ENCODE measurements at regions not wholly inside any gene's neighbourhood (a gene's known extent, or its start where the extent isn't known, plus 50 kb on each side); places are given as distances from the start of the nearest gene placed in this dataset.

- ChIA-PET CTCF (no interaction called here), POLR2A (no interaction called here)
- intact Hi-C loops (cut with micrococcal nuclease) = no loop called here
- DNase-seq (no peak), ATAC-seq (no peak)
- H3K4me1 Mint-ChIP-seq (ENCODE audit: low read depth) = no peaks in the 10 kb centered on the region
- peaks cover 2% of the 10 kb centered on the region for H3K27me3 Mint-ChIP-seq
- H3K9me3 Mint-ChIP-seq = no peaks in the 10 kb centered on the region
- TF ChIP-seq CTCF (IDR thresholded peaks at IDR 0.05) = no peak
- no peak overlapping the region for H3K4me3 Mint-ChIP-seq
- no peak overlapping the region for H3K27ac Mint-ChIP-seq
- H3K36me3 Mint-ChIP-seq (ENCODE audit: low read depth) = no peaks in the 10 kb centered on the region
Observed at GRCh38 chr18:67574749-67575148, 58.2 kb upstream of the DSEL start.

GRCh38 chr18:67568166-67568565, 51.6 kb upstream of the DSEL start:
- no peaks in the 10 kb centered on the region for H3K9me3 Mint-ChIP-seq
- ChIA-PET CTCF (no interaction called here), POLR2A (no interaction called here)
- DNase-seq (no peak), ATAC-seq (no peak)
- H3K4me3 Mint-ChIP-seq = no peak overlapping the region
- H3K4me1 Mint-ChIP-seq (ENCODE audit: low read depth) = no peaks in the 10 kb centered on the region
- intact Hi-C loops (cut with micrococcal nuclease) = no loop called here
- no peaks in the 10 kb centered on the region for H3K27me3 Mint-ChIP-seq
- no peak overlapping the region for H3K27ac Mint-ChIP-seq
- no peaks in the 10 kb centered on the region for H3K36me3 Mint-ChIP-seq (ENCODE audit: low read depth)
- TF ChIP-seq CTCF (IDR thresholded peaks at IDR 0.05) = no peak

Measured in activated CD8-positive, alpha-beta T cell treated with anti-CD3 and anti-CD28 coated beads for 36 hours (primary cell).